Subcutaneous abdominal adipose tissue (tissue), 5 donors: ENCODE measurements at regions not wholly inside any gene's neighbourhood (a gene's known extent, or its start where the extent isn't known, plus 50 kb on each side); places are given as distances from the start of the nearest gene placed in this dataset.

Source experiments
- H3K27ac ChIP-seq: one replicate; pipeline ENCODE4 v1.7.0; 2013; ENCODE audit warnings: low read depth, mild to moderate bottlenecking, inconsistent platforms, low read length, moderate library complexity
- H3K27me3 ChIP-seq, 5 donors: one replicate each; pipeline ENCODE4 v1.7.0; 2013; ENCODE audit warnings: low read length in 5 of 5, inconsistent platforms in 1 of 5; ENCODE audit not compliant: control insufficient read depth in 5 of 5, insufficient read depth in 4 of 5
- H3K36me3 ChIP-seq, 5 donors: one replicate each; pipeline ENCODE4 v1.7.0; 2013; ENCODE audit warnings: low read length in 5 of 5; ENCODE audit not compliant: control insufficient read depth in 5 of 5, insufficient read depth in 5 of 5
- H3K4me1 ChIP-seq, 5 donors: one replicate each; pipeline ENCODE4 v1.7.0; 2013; ENCODE audit warnings: low read length in 5 of 5, mild to moderate bottlenecking in 3 of 5, moderate library complexity in 1 of 5; ENCODE audit not compliant: control insufficient read depth in 5 of 5, insufficient read depth in 5 of 5
- H3K4me3 ChIP-seq, 5 donors: one replicate each; pipeline ENCODE4 v1.7.0; 2013; ENCODE audit warnings: low read length in 5 of 5, low read depth in 1 of 5
- H3K9ac ChIP-seq, 5 donors: one replicate each; pipeline ENCODE4 v1.7.0; 2013; ENCODE audit warnings: low read length in 5 of 5, mild to moderate bottlenecking in 4 of 5, moderate library complexity in 3 of 5
- H3K9me3 ChIP-seq, 5 donors: one replicate each; pipeline ENCODE4 v1.7.0; 2013; ENCODE audit warnings: low read length in 5 of 5; ENCODE audit not compliant: control insufficient read depth in 5 of 5
- donor health status: healthy.
- donor health status: healthy.
- donor health status: healthy.
- donor health status: healthy.
- donor health status: healthy.

DNA sequence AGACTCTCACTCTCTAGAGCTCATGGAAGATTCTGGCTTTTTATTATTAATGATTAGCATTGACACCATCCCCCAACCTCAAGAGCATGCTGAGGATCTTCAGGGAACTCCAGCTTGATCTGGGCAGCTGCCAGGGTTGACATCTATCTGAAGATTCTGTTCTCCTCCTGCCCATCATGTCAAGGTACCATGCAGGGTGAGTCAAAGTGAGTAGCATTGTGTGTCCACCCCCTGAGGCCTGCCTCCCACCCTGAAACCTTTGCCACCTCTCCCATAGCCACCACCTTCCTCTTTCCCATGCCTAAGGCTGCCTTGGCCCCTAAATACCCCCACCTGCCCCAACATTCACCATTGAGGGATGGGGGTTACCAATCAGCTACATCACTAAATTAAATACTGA is 70.1 kb upstream of the SLCO3A1 start:
- Histone ChIP-seq H3K27ac (no peak overlapping the region), H3K27me3 (peaks cover 0 to 4% (median 2%) of the 10 kb centered on the region in 5 donors), H3K36me3 (no peaks in the 10 kb centered on the region), H3K4me3 (no peak overlapping the region), H3K9ac (no peak overlapping the region), H3K9me3 (no peaks in the 10 kb centered on the region), H3K4me1 (peaks cover 0 to 2% (median 0%) of the 10 kb centered on the region in 5 donors)

DNA sequence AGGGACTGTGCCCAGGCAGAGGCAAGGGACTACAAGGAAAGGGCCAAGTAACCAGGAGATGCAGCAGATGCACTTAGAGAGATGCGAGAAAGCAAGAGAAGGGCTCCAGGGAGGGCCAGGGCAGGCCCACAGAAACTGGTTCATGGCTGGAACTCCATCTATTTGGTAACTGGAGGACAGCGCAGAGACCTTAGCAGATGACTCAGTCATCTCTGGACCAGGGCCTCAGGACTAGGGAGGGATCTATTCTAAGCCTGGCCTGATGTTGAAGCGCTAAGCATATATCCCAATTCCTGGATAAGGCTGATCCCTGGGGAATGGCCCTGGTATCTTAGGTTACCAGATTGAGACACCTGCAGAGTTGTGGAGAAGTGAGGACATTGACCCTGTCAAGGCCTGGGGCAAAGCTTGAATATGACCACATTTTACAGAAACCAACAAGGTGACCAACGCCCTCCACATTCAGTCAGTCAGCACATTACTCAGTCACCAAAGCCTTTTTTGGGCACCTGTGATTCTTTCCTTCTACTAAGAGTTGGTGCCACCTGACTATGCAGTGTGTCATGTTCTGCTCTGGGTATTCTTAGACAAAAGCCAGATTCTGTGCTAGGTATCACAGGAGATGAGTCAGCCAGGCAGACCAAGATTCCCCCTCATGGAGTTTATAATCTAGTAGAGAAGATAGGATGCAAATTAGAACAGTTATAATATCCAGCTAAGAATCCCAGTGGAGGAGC is 68.4 kb upstream of the SLCO3A1 start:
- H3K27ac ChIP-seq = no peak overlapping the region
- H3K4me3 ChIP-seq = no peak overlapping the region
- peaks cover 0 to 2% (median 0%) of the 10 kb centered on the region in 5 donors for H3K4me1 ChIP-seq
- H3K27me3 ChIP-seq = peaks cover 0 to 4% (median 0%) of the 10 kb centered on the region in 5 donors
- H3K36me3 ChIP-seq = no peaks in the 10 kb centered on the region
- no peak overlapping the region for H3K9ac ChIP-seq
- H3K9me3 ChIP-seq = no peaks in the 10 kb centered on the region

DNA sequence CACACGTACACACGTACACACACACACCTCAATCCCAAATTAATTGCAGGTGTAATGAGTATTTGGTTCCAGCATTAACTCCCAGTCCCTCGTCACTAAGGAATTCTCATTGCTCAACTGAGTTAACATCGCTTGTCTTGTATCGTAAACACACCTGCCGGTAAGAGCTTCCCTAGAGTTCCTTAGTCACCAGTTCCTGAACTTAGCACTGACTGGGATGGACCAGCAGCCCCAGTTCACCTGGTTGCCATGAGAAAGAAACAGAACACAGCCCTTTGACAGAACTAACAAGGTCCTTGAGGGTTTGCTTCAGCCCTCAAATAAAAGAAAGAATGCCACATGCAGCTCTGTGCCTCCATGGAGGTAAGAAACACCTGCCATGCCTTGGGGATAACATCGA is 66.3 kb upstream of the SLCO3A1 start:
- Histone ChIP-seq H3K4me1 (peaks cover 0 to 2% (median 0%) of the 10 kb centered on the region in 5 donors), H3K4me3 (no peak overlapping the region), H3K9ac (no peak overlapping the region)

DNA sequence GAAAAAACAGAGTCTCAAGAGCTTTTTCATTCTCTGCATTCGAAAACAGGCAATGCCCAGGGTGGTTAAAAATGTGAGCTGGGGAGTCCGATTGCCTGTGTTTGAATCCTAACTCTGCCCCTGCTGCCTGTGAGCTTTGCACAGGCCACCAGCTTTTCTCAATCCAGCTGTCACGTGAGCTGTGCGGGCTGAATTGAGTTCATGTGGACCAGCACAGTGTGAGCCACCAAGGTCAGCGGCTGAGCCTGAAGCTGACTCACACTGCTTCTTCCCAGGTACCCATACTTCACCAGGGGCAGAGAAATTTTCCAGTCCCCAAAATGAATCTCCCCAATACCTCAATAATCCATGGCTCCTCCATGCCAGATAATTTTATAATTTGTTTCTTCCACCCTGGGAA is 64.4 kb upstream of the SLCO3A1 start:
- H3K9me3 ChIP-seq = no peaks in the 10 kb centered on the region
- no peak overlapping the region for H3K27ac ChIP-seq
- H3K27me3 ChIP-seq = peaks cover 0 to 3% (median 0%) of the 10 kb centered on the region in 5 donors
- H3K9ac ChIP-seq = no peak overlapping the region
- H3K4me3 ChIP-seq = no peak overlapping the region
- H3K36me3 ChIP-seq = no peaks in the 10 kb centered on the region
- H3K4me1 ChIP-seq = no peaks in the 10 kb centered on the region

More for the DNA sequence above, 66.3 kb upstream of the SLCO3A1 start:
- Histone ChIP-seq H3K36me3 (no peaks in the 10 kb centered on the region), H3K27ac (no peak overlapping the region), H3K9me3 (no peaks in the 10 kb centered on the region), H3K27me3 (peaks cover 0 to 4% (median 0%) of the 10 kb centered on the region in 5 donors)

DNA sequence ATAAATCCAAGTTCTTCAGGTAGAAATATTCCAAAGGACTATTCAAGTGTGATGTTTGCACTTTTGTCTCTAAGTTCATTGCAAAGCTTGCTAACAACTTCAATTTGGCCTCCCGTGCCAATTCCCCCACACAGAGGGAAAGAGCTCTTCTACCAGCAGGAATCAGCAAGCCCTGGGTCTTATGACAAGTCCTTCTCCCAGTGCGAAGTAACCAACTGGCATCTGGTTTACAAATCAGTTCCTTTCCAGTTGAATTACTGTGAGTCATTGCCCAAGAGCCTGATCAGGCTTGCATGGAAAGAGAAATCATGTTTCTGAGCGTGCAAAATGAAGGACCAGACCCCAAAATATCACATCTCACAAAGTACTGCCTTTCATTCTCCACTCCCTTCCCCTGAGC is 62.7 kb upstream of the SLCO3A1 start:
- Histone ChIP-seq H3K9ac (no peak overlapping the region), H3K9me3 (no peaks in the 10 kb centered on the region), H3K36me3 (no peaks in the 10 kb centered on the region), H3K27ac (no peak overlapping the region), H3K4me1 (no peaks in the 10 kb centered on the region), H3K4me3 (no peak overlapping the region), H3K27me3 (no peaks in the 10 kb centered on the region)

DNA sequence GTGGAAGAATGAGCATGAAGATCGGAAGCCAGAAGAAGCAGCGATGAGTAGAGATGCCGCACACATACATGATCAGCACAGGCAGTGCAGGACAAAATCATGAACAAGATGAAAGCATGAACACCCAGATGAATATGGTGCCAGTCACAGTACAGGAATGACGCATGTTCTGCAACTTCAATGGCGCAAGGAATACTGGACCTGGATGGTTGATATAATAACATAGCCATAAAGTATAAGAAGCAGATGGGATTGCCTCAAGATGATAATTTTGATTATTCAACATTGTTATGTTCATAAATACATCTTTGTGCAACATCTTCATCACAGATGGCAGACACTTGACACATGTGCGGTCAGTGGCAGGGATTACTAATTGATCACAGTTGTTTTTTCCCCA is 59.7 kb upstream of the SLCO3A1 start:
- Histone ChIP-seq H3K27me3 (no peaks in the 10 kb centered on the region), H3K4me3 (no peak overlapping the region), H3K4me1 (no peaks in the 10 kb centered on the region), H3K27ac (no peak overlapping the region), H3K9me3 (no peaks in the 10 kb centered on the region), H3K9ac (no peak overlapping the region), H3K36me3 (no peaks in the 10 kb centered on the region)

DNA sequence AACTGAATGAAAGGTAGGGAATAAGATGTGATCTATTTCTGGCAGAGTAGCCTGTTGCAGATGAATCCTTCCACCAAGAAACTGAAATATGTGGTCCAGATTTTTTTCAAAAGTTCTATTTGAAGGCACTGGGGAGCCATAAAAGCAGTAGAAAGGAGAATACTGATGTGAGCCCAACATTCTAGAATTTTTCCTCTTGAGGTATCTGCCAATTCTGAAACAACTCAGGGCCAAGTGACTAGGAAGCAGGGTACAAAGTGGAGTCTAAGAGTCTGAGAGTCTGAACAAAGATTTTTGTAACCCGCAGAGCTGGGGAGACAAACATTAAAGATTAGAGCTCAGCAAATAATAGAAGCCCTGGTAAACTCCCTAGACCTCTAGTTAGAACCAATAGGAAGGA is 58.3 kb upstream of the SLCO3A1 start:
- H3K9ac ChIP-seq = no peak overlapping the region
- no peaks in the 10 kb centered on the region for H3K36me3 ChIP-seq
- peak overlapping the region; percentile 11 for H3K27ac ChIP-seq
- no peaks in the 10 kb centered on the region for H3K27me3 ChIP-seq
- peak overlapping the region in 1 of 5 donors; percentile 0 for H3K4me3 ChIP-seq
- H3K9me3 ChIP-seq = no peaks in the 10 kb centered on the region
- H3K4me1 ChIP-seq = no peaks in the 10 kb centered on the region

DNA sequence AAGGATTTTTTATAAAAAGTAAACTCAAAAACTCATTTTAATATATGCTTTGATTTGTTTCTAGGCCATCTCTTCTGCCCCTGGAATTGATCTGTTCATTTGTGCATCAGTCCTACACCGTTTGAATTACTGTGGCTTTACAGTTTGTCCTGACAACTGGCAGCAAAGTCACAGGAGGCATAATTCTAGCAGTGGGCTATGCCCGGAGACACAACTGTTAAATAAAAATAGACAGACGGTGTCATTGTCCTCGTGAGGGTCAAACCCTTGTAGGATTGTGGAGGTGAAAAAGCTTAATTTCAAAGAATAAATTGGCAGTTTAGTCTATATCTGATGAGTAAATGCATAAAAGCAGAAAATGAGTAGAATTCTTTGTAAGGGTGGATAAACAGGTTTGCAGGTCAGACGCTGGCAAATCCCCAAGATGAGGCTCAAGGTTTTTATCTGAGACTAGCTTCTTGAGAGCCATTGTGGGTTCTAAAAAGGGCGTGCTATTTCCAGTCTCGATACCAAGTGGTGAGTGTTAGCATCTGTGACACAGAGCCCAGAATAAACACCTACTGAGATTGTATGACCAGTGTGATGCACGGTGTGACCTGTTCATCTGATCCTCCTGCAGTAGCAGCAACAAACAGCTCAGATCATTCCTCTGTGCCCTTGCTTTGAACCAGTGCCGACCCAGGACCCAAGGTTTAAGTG is 51.5 kb upstream of the SLCO3A1 start:
- Histone ChIP-seq H3K9me3 (no peaks in the 10 kb centered on the region), H3K36me3 (no peaks in the 10 kb centered on the region), H3K4me1 (no peaks in the 10 kb centered on the region), H3K27me3 (peaks cover 0 to 4% (median 0%) of the 10 kb centered on the region in 5 donors), H3K4me3 (no peak overlapping the region), H3K27ac (no peak overlapping the region), H3K9ac (no peak overlapping the region)

DNA sequence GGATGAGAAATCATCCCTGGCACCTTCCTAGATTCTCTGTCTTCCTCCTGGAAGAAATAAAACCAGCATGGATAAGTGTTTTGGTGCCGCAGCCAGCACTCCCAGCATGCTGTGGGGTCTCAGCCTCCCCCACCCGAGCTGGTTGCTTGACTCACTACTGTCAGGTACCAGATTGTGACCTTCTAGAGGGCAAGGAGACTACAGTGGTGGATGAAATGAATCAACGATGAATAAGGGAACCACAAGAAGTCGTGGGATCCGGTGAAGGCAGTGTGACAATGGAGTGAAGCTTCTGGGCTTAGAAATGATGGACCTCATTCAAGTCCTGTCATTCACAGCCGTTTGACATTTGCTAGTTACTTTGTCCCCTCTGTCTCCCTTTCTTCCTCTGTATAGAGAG is 50.2 kb upstream of the SLCO3A1 start:
- Histone ChIP-seq H3K27ac (no peak overlapping the region), H3K36me3 (no peaks in the 10 kb centered on the region)

More for the DNA sequence above, 50.2 kb upstream of the SLCO3A1 start:
- no peaks in the 10 kb centered on the region for H3K9me3 ChIP-seq
- no peak overlapping the region for H3K4me3 ChIP-seq
- H3K4me1 ChIP-seq = no peaks in the 10 kb centered on the region
- peaks cover 0 to 4% (median 0%) of the 10 kb centered on the region in 5 donors for H3K27me3 ChIP-seq
- no peak overlapping the region for H3K9ac ChIP-seq
